HG02981 (cell line): ENCODE measurements at regions not wholly inside any gene's neighbourhood (a gene's known extent, or its start where the extent isn't known, plus 50 kb on each side); places are given as distances from the start of the nearest gene placed in this dataset.
"Not testable (repeated sequence)": the region's sequence is repeated elsewhere in the genome, so short reads cannot be mapped to it uniquely, and the experiment has no call there.

ENCODE experiments used
- ATAC-seq: cut with Tn5 transposase; IDR thresholded peaks from one replicate; pipeline ENCODE4 v1.9.1; 2021; ENCODE audit warnings: mild to moderate bottlenecking, moderate library complexity; ENCODE audit not compliant: unreplicated experiment

DNA sequence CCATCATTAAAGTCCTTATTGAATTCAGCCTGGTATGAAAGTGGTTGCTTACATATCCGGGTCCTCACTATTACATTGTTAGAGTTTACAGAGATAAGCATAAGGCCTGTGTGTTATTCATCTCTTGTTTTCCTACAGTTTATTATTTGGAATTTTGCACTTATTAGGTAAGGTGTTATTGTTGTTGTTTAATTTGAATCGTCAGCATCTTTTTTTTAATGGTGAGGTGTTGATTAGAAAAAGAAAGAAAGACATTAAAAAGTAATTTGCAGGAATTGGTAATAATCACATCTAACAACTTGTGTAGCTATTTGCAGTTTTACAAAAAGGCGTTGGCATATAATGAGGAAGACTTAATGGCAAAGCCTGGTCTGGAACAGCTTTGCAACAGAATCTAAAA, 158.6 kb downstream of the SAMD5 start:
- no peak for ATAC-seq

DNA sequence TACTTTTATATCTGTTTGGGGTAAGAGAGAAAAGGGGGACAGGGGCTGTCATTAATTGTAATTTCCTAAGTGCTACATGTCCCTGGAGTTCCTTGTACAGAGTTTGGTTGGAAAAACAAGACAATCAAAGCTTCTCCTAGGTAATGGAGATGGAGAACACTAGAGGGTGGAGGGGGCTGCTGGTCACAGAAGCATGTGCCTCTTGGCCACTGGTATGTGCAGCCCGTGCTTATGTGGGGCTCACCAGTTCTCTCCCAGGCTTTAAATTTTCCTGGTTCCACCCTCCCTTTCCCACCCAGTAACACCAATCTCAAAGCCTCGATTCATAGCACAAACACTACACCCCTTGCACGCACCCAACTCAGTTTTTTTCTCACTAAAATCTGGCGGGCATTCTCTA, 165.6 kb downstream of the SAMD5 start:
- ATAC-seq, result no peak

DNA sequence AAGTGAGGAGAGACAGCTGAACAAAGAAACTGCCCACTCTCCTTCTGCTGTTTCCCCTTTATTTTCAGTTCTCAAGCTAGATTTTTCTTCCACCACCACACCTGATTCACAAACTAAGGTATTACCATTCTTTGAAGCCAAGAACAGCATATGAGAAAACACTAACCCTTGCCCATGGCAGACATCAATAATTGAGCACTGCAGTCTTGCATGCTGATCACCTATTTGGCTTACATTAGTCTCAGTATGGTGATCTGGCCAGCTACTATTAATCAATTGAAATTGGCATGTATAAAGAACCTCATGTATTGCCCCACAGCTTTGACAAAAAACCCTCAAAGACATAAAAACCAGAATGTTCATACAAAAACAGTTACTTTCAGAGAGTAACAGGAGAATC, 166.3 kb downstream of the SAMD5 start:
- ATAC-seq, result no peak

DNA sequence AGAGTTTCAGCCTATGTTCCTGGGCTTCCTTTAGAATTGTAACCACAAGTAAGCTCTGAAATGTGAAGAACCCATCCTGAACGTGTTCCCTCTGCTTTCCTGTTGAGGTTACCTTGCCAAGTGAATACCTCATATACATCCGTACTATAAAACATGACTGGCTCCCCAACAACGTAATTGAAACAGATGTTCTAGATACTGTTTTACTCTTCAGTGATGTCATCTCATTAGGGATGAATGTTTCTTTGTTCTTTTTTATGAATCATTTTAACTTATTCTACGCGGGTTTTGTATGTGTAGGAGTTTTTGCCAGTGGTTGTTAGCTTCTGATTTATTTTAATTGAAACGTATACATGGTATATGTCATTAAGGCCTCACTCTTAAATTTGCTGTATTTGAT, 166.8 kb downstream of the SAMD5 start:
- ATAC-seq, result no peak

DNA sequence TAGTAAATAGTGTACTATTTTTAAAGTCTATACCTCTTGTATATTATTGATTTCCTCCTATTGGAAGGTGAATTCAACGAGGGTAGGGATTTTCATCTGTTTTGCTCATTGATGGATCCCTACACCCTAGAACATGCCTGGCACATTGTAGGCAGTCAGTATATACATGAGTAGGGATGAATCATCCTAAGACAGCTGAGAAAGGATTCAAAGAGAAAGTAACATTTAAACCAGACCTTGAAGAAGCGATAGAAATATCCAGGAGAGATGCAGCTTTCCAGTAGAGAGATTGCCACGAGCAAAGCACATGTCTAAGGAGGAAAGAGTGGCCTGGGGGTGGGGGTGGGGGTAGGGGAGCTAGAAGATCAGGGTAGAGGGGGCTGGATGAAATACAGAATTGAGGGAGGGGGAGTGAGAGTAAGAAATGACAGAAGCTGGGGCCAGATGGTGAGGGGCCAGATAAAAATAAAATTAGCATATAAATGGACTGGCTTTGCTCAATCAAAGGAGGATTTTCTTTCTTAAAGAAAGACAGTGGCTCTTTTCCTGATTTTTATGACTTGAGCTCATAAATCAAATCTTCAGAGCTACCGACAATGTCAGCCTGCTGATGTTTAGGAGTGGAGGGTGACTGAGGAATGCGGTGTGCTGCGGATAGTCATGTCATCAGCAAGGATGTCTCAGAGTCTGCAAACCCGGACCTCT, 168.2 kb downstream of the SAMD5 start:
- no peak for ATAC-seq

- ATAC-seq, result no peak
These were observed 169.2 kb downstream of the SAMD5 start for GRCh38 chr6:147677647-147678046.

DNA sequence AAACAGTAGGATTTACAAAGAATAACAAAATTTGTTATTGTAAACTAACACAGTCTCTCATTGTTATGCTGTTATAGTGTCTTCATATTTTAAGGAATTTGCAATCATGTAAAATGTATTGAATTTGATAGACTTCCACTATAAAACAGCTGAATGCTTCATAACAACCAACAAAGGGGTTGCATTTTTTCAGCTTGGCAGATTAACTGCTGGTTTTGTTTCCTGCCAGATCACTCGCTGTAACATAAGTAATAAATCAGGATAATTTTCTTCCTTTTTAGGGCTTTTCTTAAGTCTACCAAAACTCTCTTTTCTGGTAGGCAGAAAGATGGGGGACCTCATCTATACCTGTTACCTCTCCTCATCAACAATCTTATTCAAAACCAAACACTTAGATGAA, 169.8 kb downstream of the SAMD5 start:
- ATAC-seq, result no peak

- ATAC-seq, result no peak
These were observed 176.4 kb downstream of the SAMD5 start for GRCh38 chr6:147684906-147685305.

DNA sequence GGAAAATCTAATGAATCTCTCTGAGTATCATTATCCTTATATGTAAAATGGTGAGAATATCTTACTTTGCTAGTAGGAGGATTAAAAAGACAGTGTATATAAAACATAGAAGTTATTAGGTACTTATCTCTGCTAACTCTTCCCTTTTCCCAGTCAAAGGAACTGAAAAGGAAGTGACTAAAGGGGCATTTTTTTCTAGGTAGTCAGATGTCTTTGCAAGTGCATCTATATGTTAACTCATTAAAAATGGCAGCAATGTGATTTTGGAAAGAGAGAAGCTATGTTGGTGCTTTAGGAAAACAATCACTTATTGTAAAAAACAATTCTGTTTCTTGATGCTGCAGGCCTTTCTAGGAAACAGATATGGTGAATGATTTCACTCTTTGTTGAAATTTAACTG, 180.9 kb downstream of the SAMD5 start:
- no peak for ATAC-seq

DNA sequence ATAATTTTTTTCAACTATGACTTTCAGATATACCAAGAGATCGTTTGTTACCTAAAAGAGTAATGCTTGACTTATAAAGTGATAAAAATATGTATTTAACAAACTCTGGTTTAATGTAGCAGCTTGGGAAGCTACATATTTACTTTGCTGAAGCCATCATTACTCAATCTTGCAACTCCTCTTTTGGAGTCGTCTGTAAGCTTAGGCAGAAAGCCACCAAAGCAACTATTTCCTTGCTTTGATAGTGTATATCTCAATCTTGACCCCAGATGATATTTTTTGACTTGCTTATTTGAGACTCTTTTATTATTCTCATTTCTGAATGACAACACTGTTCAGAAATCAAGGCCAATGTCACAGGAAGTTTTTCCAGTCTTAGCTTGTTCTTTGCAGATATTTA, 183.0 kb downstream of the SAMD5 start:
- ATAC-seq, result no peak

DNA sequence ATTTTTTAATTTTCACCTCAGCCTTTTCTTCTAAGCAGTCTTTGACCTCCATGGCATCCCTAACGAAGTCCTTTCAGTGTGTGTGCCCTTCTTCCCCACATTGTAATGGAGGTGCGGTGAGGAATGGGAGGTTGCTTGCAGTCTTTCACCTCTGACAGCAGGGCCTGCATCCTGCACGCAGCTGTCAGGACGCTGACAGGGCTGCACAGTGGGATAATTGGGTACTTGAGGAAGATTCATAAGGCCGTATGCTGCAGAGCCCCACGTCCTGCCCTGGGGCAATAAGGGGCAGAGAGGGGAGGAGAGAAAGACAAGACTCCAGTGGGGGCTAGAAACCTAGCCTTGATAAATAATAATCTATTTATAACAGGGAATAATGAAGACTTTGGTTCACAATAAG, 184.7 kb downstream of the SAMD5 start:
- ATAC-seq, result no peak

DNA sequence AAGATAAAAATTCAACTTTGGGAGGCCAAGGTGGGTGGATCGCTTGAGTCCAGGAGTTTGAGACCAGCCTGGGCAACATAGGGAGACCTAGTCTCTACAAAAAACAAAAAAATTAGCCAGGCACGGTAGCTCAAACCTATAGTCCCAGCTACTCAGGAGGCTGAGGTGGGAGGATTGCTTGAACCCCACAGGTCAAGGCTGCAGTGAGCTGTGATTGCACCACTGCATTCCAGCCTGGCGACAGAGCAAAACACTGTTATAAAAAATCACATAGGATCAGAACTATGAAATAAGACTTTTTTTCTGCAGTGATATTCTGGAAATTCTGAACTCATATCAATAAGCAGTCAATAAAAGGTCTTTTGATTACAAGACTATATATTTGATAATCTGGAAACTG, 186.1 kb downstream of the SAMD5 start:
- not testable (repeated sequence) for ATAC-seq

GRCh38 chr6:147695819-147696218, 187.3 kb downstream of the SAMD5 start:
- no peak for ATAC-seq

DNA sequence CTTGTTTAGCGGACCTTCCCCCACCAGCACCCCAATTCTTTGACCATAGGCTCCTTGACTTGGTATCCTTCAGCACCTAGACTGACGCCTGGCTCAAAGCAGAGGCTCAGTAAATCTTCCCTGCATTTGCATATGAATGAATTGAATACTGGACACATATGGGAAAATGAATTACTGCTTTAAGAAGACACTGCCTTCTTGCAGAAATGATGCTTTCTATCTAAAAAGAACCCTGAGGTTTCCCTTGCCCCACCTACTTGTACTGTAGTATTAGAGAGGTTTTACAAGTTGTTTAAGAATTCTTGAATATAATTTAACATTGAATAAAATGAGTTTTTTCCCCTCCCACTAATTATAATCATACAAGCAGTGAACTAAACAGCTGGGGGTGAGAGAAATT, 190.7 kb downstream of the SAMD5 start:
- ATAC-seq, result no peak

DNA sequence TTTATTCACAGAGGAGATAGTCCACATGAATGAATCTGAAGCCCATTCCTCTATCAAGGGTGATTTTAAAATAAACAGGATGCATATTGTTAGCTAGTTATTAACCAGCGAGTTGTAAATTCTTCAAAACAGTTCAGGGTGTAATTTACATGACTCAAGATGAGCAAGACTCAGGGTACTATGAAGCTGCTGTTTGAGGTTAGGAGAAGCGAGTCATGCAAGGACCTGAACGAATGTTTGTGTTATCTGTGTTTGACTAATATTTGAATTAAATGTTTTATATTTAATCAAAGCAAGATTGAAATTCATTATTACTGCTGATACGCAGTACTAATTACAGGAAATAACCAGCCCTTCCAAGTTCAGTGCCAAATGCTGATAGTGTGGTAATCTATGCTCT, 191.1 kb downstream of the SAMD5 start:
- no peak for ATAC-seq

DNA sequence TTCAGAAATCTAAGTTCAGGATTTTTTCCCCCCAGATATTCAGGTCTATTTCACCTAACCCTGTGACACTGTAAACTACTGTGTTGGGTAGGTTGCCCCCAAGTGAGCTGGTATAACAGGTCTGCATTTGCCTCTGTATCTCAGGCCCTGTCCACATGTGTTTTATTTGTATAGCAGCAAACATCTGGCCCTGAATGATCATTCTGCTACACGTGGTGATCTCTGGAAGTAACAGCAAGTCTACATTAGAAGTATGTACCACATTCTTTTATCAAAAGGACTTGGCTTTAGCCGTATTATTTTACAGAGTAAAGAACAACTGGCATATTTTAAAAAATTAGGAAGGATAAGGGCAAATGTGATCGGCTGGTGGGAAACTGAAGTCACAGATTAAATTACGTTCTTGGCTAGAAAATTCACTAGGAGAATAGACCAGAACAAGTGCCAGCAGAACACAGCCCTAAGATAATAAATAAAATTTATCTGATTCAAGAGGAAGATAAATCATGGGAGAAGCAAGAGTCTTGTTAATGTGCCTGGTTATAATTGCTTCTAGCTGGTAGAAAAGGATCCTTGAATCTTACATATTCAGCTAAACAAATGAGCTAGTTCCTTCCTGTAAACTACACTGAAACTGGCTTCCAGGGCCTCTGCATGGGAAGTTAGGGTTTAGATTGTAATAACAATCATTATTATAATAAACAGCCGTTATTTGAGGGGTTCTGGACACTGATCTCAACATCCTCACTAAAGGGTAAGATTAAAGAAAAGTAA, 192.1 kb downstream of the SAMD5 start:
- no peak for ATAC-seq

DNA sequence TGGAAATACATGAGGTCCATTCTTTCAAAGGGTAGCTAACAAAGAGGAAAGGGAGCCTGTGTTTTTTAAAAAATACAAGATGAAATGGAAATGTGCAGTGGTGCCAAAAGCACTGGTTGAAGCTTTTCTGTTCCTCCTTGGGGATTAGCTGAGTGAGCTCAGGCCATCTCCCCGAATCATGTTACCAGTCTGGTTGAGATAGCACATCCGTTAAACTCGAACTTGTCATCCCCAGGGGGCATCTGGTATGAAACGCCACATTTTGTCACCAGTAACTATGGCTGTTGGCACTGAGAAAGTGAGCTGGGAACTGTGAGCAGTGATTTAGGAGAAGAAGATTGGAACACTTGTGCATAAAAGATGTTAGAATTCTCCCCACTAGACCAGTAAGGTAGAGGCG, 196.2 kb downstream of the SAMD5 start:
- ATAC-seq, result no peak

DNA sequence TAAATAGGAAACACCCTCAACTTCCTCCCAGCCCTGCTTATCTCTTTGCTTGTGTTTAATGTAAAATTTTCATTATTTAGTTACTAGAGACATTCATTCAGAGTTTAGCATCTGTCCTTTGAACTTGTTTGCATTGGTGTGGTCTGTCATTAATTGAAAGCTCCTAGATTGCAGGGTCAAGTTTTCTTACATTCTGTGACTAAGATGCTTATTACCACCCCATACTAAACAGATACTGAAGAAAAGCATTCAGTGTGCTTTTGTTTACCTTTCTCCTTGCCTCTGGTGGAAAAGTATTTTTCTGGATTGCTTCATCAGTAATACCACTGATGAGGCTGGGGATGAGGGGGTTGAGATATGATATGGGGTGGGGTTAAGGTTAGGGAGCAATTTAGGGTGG, 199.0 kb downstream of the SAMD5 start:
- ATAC-seq, result no peak

DNA sequence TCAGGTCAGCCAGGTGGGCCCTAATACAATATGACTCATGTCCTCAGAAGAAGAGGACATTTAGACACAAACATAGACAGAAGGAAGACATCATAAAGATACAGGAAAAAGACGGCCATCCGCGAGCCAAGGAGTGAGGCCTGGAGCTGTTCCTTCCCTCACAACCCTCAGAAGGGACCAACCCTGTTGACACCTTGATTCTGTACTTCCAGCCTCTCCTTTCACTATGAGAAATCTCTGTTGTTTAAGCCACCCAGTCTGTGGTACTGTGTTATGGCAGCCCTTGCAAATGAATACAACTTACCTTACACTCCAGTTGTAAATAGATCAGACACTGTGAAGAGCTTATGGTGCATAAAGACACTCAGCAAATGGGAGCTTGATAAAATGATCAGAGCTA, 199.7 kb downstream of the SAMD5 start:
- no peak for ATAC-seq

GRCh38 chr6:147709396-147710272, 201.1 kb downstream of the SAMD5 start:
- no peak for ATAC-seq

- ATAC-seq, result no peak
These were observed 202.4 kb downstream of the SAMD5 start for GRCh38 chr6:147710890-147711289.

DNA sequence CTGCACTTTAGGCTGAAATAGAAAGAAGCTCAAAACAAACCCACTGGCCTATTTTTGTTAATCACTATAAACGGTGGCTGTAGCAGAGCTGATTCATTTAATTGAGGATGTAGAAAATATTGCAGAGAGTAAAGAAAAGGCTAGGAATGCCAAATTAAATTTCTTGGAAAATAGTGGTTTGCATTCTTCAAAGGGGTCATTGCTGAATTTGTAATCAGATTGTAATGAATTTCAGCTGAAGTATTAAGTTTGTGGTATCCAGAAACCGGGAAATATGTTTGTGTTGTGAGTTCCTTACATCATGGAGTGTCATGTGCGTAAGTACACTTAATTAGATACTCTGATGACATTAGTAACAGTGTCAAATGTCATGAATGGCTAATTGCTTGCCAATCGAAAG, 203.0 kb downstream of the SAMD5 start:
- ATAC-seq, result no peak
